K562 (cell line): ENCODE measurements at regions not wholly inside any gene's neighbourhood (a gene's known extent, or its start where the extent isn't known, plus 50 kb on each side); places are given as distances from the start of the nearest gene placed in this dataset.

Experiments
- ATAC-seq: fragments of 200-7000 bp; cut with Tn5 transposase; 3 replicates; pipeline ENCODE4 v1.9.1; 2020; ENCODE audit warnings: moderate library complexity
- BruUV-seq: library from RNA; stranded (reverse); fragments of 400-500 nt; replicated peaks from 2 replicates; lab custom pipeline; 2021; lab: Mats Ljungman, UMichigan
- CTCF ChIA-PET: fragments of 300-600 bp; formaldehyde crosslinking; extraction: SDS; loops from one replicate; lab custom pipeline; 2021; ENCODE audit warnings: low intra/inter-chr PET ratio; lab: Yijun Ruan, JAX
- POLR2A ChIA-PET: fragments of 300-600, 350-650 bp; sonication (Branson Sonifier 250); formaldehyde crosslinking; extraction: SDS; loops from one replicate; lab custom pipeline; 2021; ENCODE audit warnings: antibody characterized with exemption, inconsistent platforms; lab: Yijun Ruan, JAX
- DNase-seq, 4 experiments: peaks; one replicate each; pipeline versions ENCODE4 v3.0.0 to v3.0.0-alpha.2; 2011 to 2018; ENCODE audit warnings: low spot score in 3 of 4, mixed read lengths in 3 of 4; ENCODE audit errors: extremely low read depth in 1 of 4
- FAIRE-seq: peaks from 2 replicates; lab custom pipeline; 2011; peaks lifted over from hg19 to GRCh38; lab: Jason Lieb, UNC
- H2AFZ ChIP-seq: 2 replicates; pipeline ENCODE4 v1.6.0; 2011; ENCODE audit warnings: low read depth, low read length, control low read depth, inconsistent platforms
- H3K27ac ChIP-seq: fragments of 200-600 bp; 3 replicates; pipeline ENCODE4 v1.8.0; 2011; ENCODE audit warnings: low read depth, mild to moderate bottlenecking, control low read depth, inconsistent platforms, low read length, moderate library complexity, mixed read lengths; ENCODE audit errors: extremely low read depth
- H3K27me3 ChIP-seq, 2 experiments: fragments of 300-600 bp in 1 of 2; 2 replicates in 1 of 2; 3 replicates in 1 of 2; pipeline versions ENCODE4 v1.6.0 to v1.8.0; 2011; ENCODE audit warnings: inconsistent platforms in 2 of 2, low read length in 2 of 2, mild to moderate bottlenecking in 1 of 2, mixed read lengths in 1 of 2, moderate library complexity in 1 of 2; ENCODE audit not compliant: control insufficient read depth in 2 of 2, insufficient read depth in 2 of 2
- H3K36me3 ChIP-seq: fragments of 300-600 bp; 3 replicates; pipeline ENCODE4 v1.8.0; 2011; ENCODE audit warnings: mild to moderate bottlenecking, low read length, inconsistent platforms; ENCODE audit not compliant: control insufficient read depth, insufficient read depth
- H3K4me1 ChIP-seq, 2 experiments: fragments of 200-600 bp in 1 of 2; replicated peaks in 1 of 2; 2 replicates in 1 of 2; 3 replicates in 1 of 2; pipeline versions ENCODE4 v1.5.1 to v1.8.0; 2011; ENCODE audit warnings: inconsistent platforms in 2 of 2, low read length in 2 of 2, mild to moderate bottlenecking in 1 of 2, mixed read lengths in 1 of 2, moderate library complexity in 1 of 2; ENCODE audit not compliant: control insufficient read depth in 2 of 2, insufficient read depth in 2 of 2
- H3K4me2 ChIP-seq: 2 replicates; pipeline ENCODE4 v1.6.1; 2011; ENCODE audit warnings: low read length, control low read depth, inconsistent platforms, mixed read lengths; ENCODE audit not compliant: insufficient read depth
- H3K4me3 ChIP-seq: fragments of 200-600 bp; sonication (generic), shearing (Covaris generic); 2 replicates; pipeline ENCODE4 v1.5.1; 2016; ENCODE audit warnings: control low read depth, inconsistent platforms
- H3K79me2 ChIP-seq: fragments of 200-600 bp; 3 replicates; pipeline ENCODE4 v1.8.0; 2011; ENCODE audit warnings: low read length, inconsistent platforms; ENCODE audit not compliant: control insufficient read depth, insufficient read depth
- H3K9ac ChIP-seq, 2 experiments: 2 replicates each; pipeline versions ENCODE4 v1.6.0 to v1.6.1; 2011; ENCODE audit warnings: low read depth in 2 of 2, low read length in 2 of 2, control low read depth in 1 of 2, inconsistent platforms in 1 of 2, mild to moderate bottlenecking in 1 of 2, mixed read lengths in 1 of 2; ENCODE audit not compliant: insufficient read depth in 1 of 2
- H3K9me1 ChIP-seq: one replicate; pipeline ENCODE4 v1.6.0; 2011; ENCODE audit warnings: inconsistent platforms, mild to moderate bottlenecking, low read length, moderate library complexity; ENCODE audit not compliant: control insufficient read depth, insufficient read depth
- H3K9me3 ChIP-seq: replicated peaks from 2 replicates; pipeline ENCODE4 v1.5.1; 2011; ENCODE audit warnings: low read depth, low read length, inconsistent platforms; ENCODE audit not compliant: control insufficient read depth, insufficient read depth
- H4K20me1 ChIP-seq: replicated peaks from 2 replicates; pipeline ENCODE4 v1.6.1; 2011; ENCODE audit warnings: low read length, inconsistent platforms, mixed read lengths; ENCODE audit not compliant: control insufficient read depth, insufficient read depth
- ADNP ChIP-seq: fragments of 200-800 bp; sonication (Bioruptor generic); IDR thresholded peaks from 2 replicates; pipeline ENCODE4 v1.6.1; 2016; ENCODE audit warnings: missing genetic modification characterization, missing compliant biosample characterization
- CBX5 ChIP-seq: IDR thresholded peaks from 2 replicates; pipeline ENCODE4 v1.6.1; 2014; ENCODE audit warnings: low read depth, borderline replicate concordance
- CREBBP ChIP-seq: IDR thresholded peaks from one replicate; pipeline ENCODE4 v1.6.1; 2012; ENCODE audit warnings: low read depth, mild to moderate bottlenecking, control low read depth, inconsistent platforms, low read length
- ELF1 ChIP-seq: fragments of 200-800 bp; sonication (Bioruptor generic); IDR thresholded peaks from 2 replicates; pipeline ENCODE4 v1.6.1; 2016; ENCODE audit warnings: missing genetic modification characterization, missing compliant biosample characterization
- ETV6 ChIP-seq, 3 experiments: fragments of 150-350 bp in 1 of 3; sonication (generic) in 1 of 3; formaldehyde crosslinking in 1 of 3; IDR thresholded peaks; 2 replicates each; pipeline versions ENCODE4 v1.6.1 to v1.8.0; 2014 to 2022; ENCODE audit warnings: borderline replicate concordance in 2 of 3, low read depth in 2 of 3, antibody characterized with exemption in 1 of 3, low read length in 1 of 3, mild to moderate bottlenecking in 1 of 3, missing genetic modification reagents in 1 of 3
- FOXK2 ChIP-seq, 2 experiments: fragments of 450-650 bp; IDR thresholded peaks in 1 of 2; conservative IDR thresholded peaks in 1 of 2; 2 replicates each; pipeline ENCODE4 v1.6.1; 2016; ENCODE audit warnings: low read depth in 2 of 2, mild to moderate bottlenecking in 1 of 2
- GABPB1 ChIP-seq: sonication (generic); formaldehyde crosslinking; IDR thresholded peaks from 2 replicates; pipeline ENCODE4 v1.8.0; 2022; ENCODE audit warnings: mild to moderate bottlenecking, missing genetic modification reagents
- ILF3 ChIP-seq: fragments of 450-650 bp; IDR thresholded peaks from 2 replicates; pipeline ENCODE4 v1.6.1; 2018; ENCODE audit warnings: antibody characterized with exemption, mild to moderate bottlenecking, moderate library complexity, borderline replicate concordance
- KLF10 ChIP-seq: fragments of 250-450 bp; sonication (Bioruptor Pico); IDR thresholded peaks from 2 replicates; pipeline ENCODE4 v1.6.1; 2021; ENCODE audit warnings: matching md5 sums
- MCM3 ChIP-seq: fragments of 450-650 bp; IDR thresholded peaks from 2 replicates; pipeline ENCODE4 v1.6.1; 2016
- NEUROD1 ChIP-seq: fragments of 150-350 bp; IDR thresholded peaks from 2 replicates; pipeline ENCODE4 v1.6.1; 2014; ENCODE audit warnings: borderline replicate concordance, low read length, low read depth; ENCODE audit not compliant: partially characterized antibody
- RBM39 ChIP-seq: fragments of 200-400 bp; formaldehyde crosslinking; optimal IDR thresholded peaks from 2 replicates; pipeline ENCODE3; 2018; ENCODE audit warnings: low read depth, low read length
- SAP30 ChIP-seq: fragments of 200-600 bp; sonication (generic); IDR thresholded peaks from 2 replicates; pipeline ENCODE4 v1.6.1; 2012; ENCODE audit warnings: borderline replicate concordance, low read depth, mild to moderate bottlenecking, moderate library complexity, low read length, control low read depth, inconsistent platforms; ENCODE audit not compliant: insufficient read depth, poor library complexity, severe bottlenecking
- ZNF133 ChIP-seq: fragments of 250-450 bp; sonication (Bioruptor Pico); IDR thresholded peaks from 2 replicates; pipeline ENCODE4 v1.4.0; 2020; ENCODE audit warnings: mild to moderate bottlenecking
- ZNF23 ChIP-seq: fragments of 250-450 bp; sonication (Bioruptor Pico); IDR thresholded peaks from 2 replicates; pipeline ENCODE4 v1.4.0; 2020; ENCODE audit warnings: mild to moderate bottlenecking
- ZNF589 ChIP-seq: fragments of 200-800 bp; sonication (Bioruptor generic); IDR thresholded peaks from 2 replicates; pipeline ENCODE4 v1.6.1; 2016; ENCODE audit warnings: low read depth, missing genetic modification characterization, missing compliant biosample characterization
- ZNF696 ChIP-seq: fragments of 250-450 bp; sonication (Bioruptor Pico); conservative IDR thresholded peaks from 2 replicates; pipeline ENCODE4 v1.4.0; 2020; ENCODE audit warnings: mild to moderate bottlenecking, moderate library complexity
- WGBS: fragments of 100-300 bp; shearing (Covaris generic); methylation state at CpG from one replicate; pipeline ENCODE4 v1.1.6; 2016; ENCODE audit warnings: low coverage, mixed read lengths; ENCODE audit not compliant: insufficient coverage; ENCODE audit errors: missing lambda C conversion rate; 5-methylcytosine and 5-hydroxymethylcytosine counted together
- in situ Hi-C: fragments of 300-500 bp; cut with MboI; formaldehyde crosslinking; loops from 4 replicates; pipeline ENCODE4 v1.15.0; 2018; ENCODE audit warnings: inconsistent platforms, mixed read lengths
- intact Hi-C: fragments of 100-400 bp; cut with micrococcal nuclease; formaldehyde crosslinking; loops from 2 replicates; pipeline ENCODE4 v1.14.2; 2022
- TF ChIP-seq, protein P1 (sequence below): sonication (generic); formaldehyde crosslinking; IDR thresholded peaks from 2 replicates; pipeline ENCODE4 v1.8.1; 2023; ENCODE audit warnings: missing genetic modification reagents, mild to moderate bottlenecking, borderline replicate concordance

DNA sequence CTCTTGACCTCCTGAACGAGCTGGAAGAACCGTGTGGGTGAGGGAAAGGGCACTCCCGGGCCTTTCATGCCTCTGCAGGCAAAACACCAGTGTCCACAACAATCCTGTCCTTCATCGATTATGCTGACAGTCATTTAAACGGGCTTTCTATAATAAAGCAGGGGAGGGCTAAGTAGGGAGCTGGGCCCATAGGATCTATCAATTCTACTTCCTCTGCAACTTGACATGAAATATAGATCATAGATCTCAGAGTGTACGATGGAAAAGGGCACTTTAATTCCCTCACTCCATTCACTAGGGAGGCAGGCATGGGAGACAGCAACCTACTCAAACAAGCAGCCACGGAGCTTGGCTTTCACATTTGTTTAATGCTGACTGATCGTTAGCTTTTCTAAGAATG, 55.8 kb upstream of the WASF3 start (continued):
- TF ChIP-seq, protein P1, sequence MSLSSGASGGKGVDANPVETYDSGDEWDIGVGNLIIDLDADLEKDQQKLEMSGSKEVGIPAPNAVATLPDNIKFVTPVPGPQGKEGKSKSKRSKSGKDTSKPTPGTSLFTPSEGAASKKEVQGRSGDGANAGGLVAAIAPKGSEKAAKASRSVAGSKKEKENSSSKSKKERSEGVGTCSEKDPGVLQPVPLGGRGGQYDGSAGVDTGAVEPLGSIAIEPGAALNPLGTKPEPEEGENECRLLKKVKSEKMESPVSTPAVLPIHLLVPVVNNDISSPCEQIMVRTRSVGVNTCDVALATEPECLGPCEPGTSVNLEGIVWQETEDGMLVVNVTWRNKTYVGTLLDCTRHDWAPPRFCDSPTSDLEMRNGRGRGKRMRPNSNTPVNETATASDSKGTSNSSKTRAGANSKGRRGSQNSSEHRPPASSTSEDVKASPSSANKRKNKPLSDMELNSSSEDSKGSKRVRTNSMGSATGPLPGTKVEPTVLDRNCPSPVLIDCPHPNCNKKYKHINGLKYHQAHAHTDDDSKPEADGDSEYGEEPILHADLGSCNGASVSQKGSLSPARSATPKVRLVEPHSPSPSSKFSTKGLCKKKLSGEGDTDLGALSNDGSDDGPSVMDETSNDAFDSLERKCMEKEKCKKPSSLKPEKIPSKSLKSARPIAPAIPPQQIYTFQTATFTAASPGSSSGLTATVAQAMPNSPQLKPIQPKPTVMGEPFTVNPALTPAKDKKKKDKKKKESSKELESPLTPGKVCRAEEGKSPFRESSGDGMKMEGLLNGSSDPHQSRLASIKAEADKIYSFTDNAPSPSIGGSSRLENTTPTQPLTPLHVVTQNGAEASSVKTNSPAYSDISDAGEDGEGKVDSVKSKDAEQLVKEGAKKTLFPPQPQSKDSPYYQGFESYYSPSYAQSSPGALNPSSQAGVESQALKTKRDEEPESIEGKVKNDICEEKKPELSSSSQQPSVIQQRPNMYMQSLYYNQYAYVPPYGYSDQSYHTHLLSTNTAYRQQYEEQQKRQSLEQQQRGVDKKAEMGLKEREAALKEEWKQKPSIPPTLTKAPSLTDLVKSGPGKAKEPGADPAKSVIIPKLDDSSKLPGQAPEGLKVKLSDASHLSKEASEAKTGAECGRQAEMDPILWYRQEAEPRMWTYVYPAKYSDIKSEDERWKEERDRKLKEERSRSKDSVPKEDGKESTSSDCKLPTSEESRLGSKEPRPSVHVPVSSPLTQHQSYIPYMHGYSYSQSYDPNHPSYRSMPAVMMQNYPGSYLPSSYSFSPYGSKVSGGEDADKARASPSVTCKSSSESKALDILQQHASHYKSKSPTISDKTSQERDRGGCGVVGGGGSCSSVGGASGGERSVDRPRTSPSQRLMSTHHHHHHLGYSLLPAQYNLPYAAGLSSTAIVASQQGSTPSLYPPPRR (CRISPR knock-in tag): no peak

DNA sequence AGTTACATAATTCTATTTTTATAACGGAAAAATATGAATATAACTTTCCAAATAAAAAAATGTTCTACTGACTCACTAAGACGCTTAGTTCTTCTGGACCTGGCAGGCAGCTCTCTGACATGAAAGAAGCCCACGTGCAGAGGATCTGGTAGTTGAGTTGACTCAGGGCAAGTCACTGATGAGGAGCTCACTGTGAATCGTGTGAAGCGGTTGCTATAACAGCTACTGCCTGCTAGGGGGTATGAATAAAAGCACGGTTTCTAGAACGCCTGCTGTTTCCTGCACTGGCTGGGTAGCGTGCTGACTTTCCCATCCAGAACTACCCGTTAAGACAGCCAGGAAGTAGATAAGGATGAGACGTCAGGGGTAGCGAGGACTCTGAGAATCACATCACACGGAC, 54.7 kb upstream of the WASF3 start:
- H3K9me3 ChIP-seq: no peaks in the 10 kb centered on the region
- H3K27ac ChIP-seq: no peak overlapping the region
- no peaks in the 10 kb centered on the region for H3K36me3 ChIP-seq
- no peaks in the 10 kb centered on the region for H3K79me2 ChIP-seq
- BruUV-seq: no TSS peak
- H3K9ac ChIP-seq: no peak overlapping the region
- ChIA-PET CTCF (no interaction called here), POLR2A (no interaction called here)
- in situ Hi-C loops: no loop called here
- ATAC-seq: no peak
- no peaks in the 10 kb centered on the region for H3K4me1 ChIP-seq
- no peak overlapping the region for H2AFZ ChIP-seq
- peaks cover 0 to 9% of the 10 kb centered on the region in 2 experiments; a peak in 3 of 5 replicates for H3K27me3 ChIP-seq
- WGBS: 0% methylated on average over 12 of the region's 12 CpGs
- no peak for DNase-seq
- H3K9me1 ChIP-seq: no peaks in the 10 kb centered on the region
- intact Hi-C loops: no loop called here
- H3K4me2 ChIP-seq: no peak overlapping the region
- H4K20me1 ChIP-seq: no peaks in the 10 kb centered on the region
- no peak for FAIRE-seq
- no peak overlapping the region for H3K4me3 ChIP-seq
- TF ChIP-seq CBX5 (no peak), GABPB1 (no peak), ZNF589 (CRISPR knock-in tag) (no peak), ETV6 (IDR thresholded peaks at IDR 0.05; ENCODE audit: borderline replicate concordance in 1 of 2, low read depth in 2 of 2, low read length in 1 of 2) (no peak), ETV6 (CRISPR knock-in tag; IDR thresholded peaks at IDR 0.05; ENCODE audit: borderline replicate concordance) (no peak), ELF1 (tag) (no peak), ADNP (tag) (no peak), MCM3 (no peak), CREBBP (no peak), KLF10 (CRISPR knock-in tag) (no peak), ZNF696 (CRISPR knock-in tag) (no peak), ZNF133 (no peak), RBM39 (no peak), SAP30 (no peak), NEUROD1 (no peak), FOXK2 (conservative IDR thresholded peaks at IDR 0.05 in 1 of 2, IDR thresholded peaks at IDR 0.05 in 1 of 2; ENCODE audit: low read depth in 2 of 2) (no peak), ZNF23 (CRISPR knock-in tag) (no peak), ILF3 (no peak)
